Mesothelial cell of epicardium (in vitro differentiated cells): ENCODE measurements at regions not wholly inside any gene's neighbourhood (a gene's known extent, or its start where the extent isn't known, plus 50 kb on each side); places are given as distances from the start of the nearest gene placed in this dataset.

ENCODE experiments used
- DNase-seq, 2 experiments: peaks; one replicate each; pipeline ENCODE4 v3.0.0; 2021; ENCODE audit warnings: low spot score in 2 of 2; ENCODE audit not compliant: unreplicated experiment in 2 of 2
- H3K27ac Mint-ChIP-seq: 2 replicates; pipeline ENCODE4 v1.8.0; 2021; ENCODE audit warnings: mixed read lengths
- H3K27me3 Mint-ChIP-seq: 2 replicates; pipeline ENCODE4 v1.8.0; 2021; ENCODE audit warnings: low read depth, mixed read lengths
- H3K36me3 Mint-ChIP-seq: 2 replicates; pipeline ENCODE4 v1.8.0; 2021; ENCODE audit warnings: mixed read lengths
- H3K4me1 Mint-ChIP-seq: 2 replicates; pipeline ENCODE4 v1.8.0; 2021; ENCODE audit warnings: mixed read lengths
- H3K4me3 Mint-ChIP-seq: 2 replicates; pipeline ENCODE4 v1.8.0; 2021; ENCODE audit warnings: mild to moderate bottlenecking, moderate library complexity, mixed read lengths
- H3K9me3 Mint-ChIP-seq: 2 replicates; pipeline ENCODE4 v1.8.0; 2021; ENCODE audit warnings: mixed read lengths
- TF ChIP-seq, protein P1 (sequence below): fragments of 200-600 bp; sonication (generic); IDR thresholded peaks from one replicate; pipeline ENCODE4 v1.5.0; 2021; ENCODE audit warnings: antibody characterized with exemption; ENCODE audit not compliant: unreplicated experiment

DNA sequence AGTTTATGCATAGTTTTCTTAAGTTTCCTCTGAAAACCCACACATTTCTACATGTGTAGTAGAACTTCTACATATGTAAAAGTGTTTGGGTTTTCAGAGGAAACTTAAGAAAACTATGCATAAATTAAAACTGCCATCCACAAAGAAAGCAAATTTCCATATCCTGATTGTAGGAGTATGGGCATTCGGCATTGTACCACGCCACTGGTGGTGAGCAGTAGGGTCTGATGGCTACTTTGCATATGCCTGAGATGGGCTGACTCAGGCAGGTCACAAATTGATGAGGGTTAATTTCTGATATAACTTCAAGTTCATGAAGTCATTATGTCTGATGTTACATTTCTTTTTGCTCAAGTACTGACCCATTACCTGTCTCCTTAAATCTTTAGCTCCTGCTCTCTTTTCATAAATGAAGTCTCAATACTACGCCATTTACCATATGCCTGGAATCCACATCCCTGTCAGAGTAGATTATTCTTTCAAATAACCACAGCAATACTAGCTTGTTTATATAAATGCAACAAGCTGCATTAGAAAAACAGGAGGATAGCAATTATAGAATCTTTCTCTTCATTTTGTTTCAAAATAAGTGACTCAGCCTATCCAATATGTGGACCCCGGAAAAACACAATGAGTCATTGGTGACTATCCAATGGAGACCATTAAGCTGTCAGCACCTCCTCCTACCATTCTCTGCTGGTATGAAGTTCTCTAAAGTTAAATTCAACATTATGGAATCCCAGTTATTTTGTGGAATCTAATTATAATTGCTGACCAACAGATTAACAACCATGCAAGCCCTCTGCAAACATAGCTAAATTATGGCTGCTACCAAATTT is 355.2 kb upstream of the UBE2E3 start:
- H3K4me3 Mint-ChIP-seq, result no peak overlapping the region
- H3K27ac Mint-ChIP-seq, result no peak overlapping the region
- H3K36me3 Mint-ChIP-seq, result no peaks in the 10 kb centered on the region
- no peaks in the 10 kb centered on the region for H3K27me3 Mint-ChIP-seq
- peaks cover 4% of the 10 kb centered on the region for H3K9me3 Mint-ChIP-seq
- no peak for DNase-seq
- TF ChIP-seq, protein P1, sequence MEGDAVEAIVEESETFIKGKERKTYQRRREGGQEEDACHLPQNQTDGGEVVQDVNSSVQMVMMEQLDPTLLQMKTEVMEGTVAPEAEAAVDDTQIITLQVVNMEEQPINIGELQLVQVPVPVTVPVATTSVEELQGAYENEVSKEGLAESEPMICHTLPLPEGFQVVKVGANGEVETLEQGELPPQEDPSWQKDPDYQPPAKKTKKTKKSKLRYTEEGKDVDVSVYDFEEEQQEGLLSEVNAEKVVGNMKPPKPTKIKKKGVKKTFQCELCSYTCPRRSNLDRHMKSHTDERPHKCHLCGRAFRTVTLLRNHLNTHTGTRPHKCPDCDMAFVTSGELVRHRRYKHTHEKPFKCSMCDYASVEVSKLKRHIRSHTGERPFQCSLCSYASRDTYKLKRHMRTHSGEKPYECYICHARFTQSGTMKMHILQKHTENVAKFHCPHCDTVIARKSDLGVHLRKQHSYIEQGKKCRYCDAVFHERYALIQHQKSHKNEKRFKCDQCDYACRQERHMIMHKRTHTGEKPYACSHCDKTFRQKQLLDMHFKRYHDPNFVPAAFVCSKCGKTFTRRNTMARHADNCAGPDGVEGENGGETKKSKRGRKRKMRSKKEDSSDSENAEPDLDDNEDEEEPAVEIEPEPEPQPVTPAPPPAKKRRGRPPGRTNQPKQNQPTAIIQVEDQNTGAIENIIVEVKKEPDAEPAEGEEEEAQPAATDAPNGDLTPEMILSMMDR, result no peak
- peaks cover 1% of the 10 kb centered on the region for H3K4me1 Mint-ChIP-seq

DNA sequence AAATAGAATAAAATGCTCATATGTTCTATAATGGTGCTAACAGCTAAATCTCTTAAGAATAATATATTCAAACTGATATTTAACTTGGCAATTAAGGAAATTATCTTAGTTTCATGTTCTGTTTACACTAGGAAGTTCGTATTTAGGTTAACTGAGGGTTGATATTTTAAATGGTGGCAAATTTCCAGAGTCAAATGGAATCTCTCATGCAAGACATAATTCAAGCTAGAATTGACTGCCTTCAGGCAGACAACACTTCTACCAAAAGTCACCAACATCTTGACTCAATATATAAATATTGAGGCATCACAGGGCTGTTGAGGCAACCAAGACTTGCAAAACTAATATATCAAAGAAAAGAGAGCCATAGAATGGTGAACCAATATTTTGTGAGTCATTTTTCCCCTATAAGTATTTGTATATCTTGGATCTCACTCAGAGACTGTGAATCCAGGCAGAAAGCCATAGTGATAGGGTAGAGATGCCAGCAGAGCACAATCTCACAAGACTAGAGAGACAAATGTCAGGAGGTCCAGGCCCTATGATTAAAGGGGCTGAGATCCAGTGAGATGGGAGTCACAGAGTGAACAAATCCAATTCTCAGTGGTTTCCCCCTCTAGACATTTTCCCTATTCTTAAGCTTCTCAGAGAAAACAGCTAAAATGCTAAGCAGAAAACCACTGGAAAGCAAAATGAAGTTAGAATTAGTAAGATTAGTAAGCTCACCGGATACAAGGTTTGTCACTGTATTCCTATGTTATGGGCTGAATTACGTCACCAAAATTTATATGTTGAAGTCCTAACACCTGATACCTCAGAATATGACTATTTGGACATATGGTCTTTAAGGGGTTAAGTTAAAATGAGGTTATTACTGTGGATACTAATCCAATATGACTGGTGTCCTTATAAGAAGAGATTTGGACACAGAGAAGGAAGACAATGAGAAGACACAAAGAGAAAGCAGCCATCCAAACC is 358.2 kb upstream of the UBE2E3 start:
- TF ChIP-seq, protein P1, result no peak
- Mint-ChIP-seq H3K9me3 (peaks cover 4% of the 10 kb centered on the region), H3K36me3 (no peaks in the 10 kb centered on the region), H3K27me3 (no peaks in the 10 kb centered on the region), H3K4me1 (no peaks in the 10 kb centered on the region), H3K4me3 (no peak overlapping the region), H3K27ac (no peak overlapping the region)
- DNase-seq, result no peak

DNA sequence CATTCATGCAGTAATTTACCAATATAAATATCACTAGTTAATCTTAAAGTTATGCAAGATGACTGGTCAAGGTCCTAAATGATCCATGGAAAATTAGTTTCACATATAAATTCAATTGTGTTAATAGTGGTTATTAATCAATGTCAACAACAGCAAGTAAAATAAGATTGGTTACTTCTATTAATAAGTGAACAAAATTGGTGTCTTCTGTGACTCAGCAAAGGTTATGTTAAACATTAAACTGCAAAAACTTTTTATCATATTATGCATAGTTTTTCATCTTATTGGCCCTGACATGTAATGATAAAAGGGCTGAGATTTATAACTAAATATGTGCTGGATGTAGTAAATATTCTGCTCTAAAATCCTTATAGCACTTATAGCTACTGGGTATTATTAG is 359.0 kb upstream of the UBE2E3 start:
- H3K36me3 Mint-ChIP-seq, result no peaks in the 10 kb centered on the region
- H3K27ac Mint-ChIP-seq, result no peak overlapping the region
- peaks cover 4% of the 10 kb centered on the region for H3K9me3 Mint-ChIP-seq
- H3K4me1 Mint-ChIP-seq, result no peaks in the 10 kb centered on the region
- no peak for DNase-seq
- H3K27me3 Mint-ChIP-seq, result no peaks in the 10 kb centered on the region
- no peak overlapping the region for H3K4me3 Mint-ChIP-seq
- TF ChIP-seq, protein P1, result no peak

DNA sequence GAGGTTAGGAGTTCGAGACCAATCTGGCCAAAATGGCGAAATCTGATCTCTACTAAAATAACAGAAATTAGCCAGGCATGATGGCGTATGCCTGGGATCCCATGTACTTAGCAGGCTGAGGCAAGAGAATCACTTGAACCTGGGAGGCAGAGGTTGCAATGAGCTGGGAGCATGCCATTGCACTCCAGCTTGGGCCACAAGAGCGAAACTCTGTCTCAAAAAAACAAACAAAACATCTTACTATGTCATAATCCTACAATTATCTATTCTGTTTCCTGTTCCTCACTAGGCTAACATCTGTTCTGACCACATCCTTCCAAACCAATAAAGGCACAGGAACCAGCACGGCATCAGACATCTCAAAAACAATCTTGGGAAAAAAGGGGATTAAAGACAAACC is 361.8 kb upstream of the UBE2E3 start:
- TF ChIP-seq, protein P1, result no peak

DNA sequence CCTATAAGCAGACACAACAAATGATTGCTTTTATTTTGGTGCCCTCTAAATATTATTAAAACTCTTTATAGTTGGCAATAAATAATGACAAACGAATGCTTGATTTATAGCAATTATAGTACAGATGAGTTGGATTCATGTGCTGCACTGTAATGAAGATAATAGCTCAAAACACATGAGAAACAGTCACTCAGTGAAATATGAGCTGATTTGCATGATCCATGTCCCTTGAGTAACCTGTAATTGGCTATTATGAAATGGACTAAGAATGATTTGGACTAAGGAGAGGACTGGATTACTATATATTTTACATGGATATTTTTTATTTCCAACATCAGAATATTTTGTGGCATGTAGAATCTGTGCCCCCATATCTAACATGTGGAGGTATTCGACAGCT is 365.6 kb upstream of the UBE2E3 start:
- no peak for DNase-seq
- Mint-ChIP-seq H3K27me3 (no peaks in the 10 kb centered on the region), H3K9me3 (no peaks in the 10 kb centered on the region), H3K36me3 (no peaks in the 10 kb centered on the region), H3K4me3 (no peak overlapping the region), H3K4me1 (peaks cover 7% of the 10 kb centered on the region), H3K27ac (no peak overlapping the region)
- TF ChIP-seq, protein P1, result no peak

More for the DNA sequence above, 361.8 kb upstream of the UBE2E3 start:
- Mint-ChIP-seq H3K4me1 (no peaks in the 10 kb centered on the region), H3K4me3 (no peak overlapping the region), H3K36me3 (no peaks in the 10 kb centered on the region), H3K9me3 (peaks cover 4% of the 10 kb centered on the region), H3K27ac (no peak overlapping the region), H3K27me3 (no peaks in the 10 kb centered on the region)
- DNase-seq, result no peak
